ENCODE measurements at regions not wholly inside any gene's neighbourhood (a gene's known extent, or its start where the extent isn't known, plus 50 kb on each side); places are given as distances from the start of the nearest gene placed in this dataset.

DNA sequence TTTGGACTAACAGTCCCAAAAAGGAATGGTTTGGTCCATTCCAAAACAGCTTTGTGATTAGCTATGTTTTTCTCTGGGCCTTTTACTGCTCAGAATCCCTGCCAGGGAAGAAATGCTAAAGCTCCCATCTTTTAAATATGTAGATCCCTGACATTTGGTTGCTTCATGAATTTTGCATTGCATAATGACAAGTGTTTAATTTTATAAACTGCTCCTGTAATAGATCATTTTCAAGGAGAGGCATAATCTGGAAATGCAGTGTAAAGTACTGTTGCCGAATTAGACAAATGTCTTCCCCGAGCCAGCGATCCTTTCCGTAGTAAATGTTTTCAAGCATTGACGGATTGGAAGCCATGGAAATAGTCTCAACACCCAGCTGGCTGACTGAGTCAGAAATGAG lies 291.3 kb upstream of the PRKD1 start:
- Mint-ChIP-seq H3K27me3 (ENCODE audit: low read depth) (no peaks in the 10 kb centered on the region), H3K4me1 (ENCODE audit: low read depth) (no peaks in the 10 kb centered on the region), H3K36me3 (ENCODE audit: low read depth) (no peaks in the 10 kb centered on the region), H3K9me3 (no peaks in the 10 kb centered on the region), H3K4me3 (ENCODE audit: low read depth) (no peak overlapping the region), H3K27ac (no peak overlapping the region)
- no peak for DNase-seq (ENCODE audit: low spot score)
- intact Hi-C loops (cut with micrococcal nuclease), result loop anchor here (10.0 kb wide), 1 partner anchor 1464 kb away; no protein-coding TSS in a partner anchor

DNA sequence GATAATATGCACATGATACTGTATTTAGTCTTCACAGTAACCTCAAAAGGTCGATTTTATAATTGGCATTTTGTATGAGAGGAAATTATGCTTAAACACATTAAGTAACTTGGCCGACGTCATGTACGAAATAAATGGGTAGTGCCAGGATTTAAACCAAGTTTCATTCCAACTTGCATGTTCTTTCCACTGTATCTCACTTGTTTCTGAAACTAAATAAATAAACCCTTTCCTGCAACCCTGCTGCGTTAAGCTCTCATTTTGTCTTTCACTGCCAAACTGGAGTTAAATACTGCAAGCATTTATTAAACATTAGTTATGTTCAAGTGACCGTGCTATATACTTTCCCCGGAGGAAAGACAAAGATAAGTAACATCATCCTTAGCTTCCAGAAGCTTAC lies 293.9 kb upstream of the PRKD1 start:
- Mint-ChIP-seq H3K4me3 (ENCODE audit: low read depth) (no peak overlapping the region), H3K27me3 (ENCODE audit: low read depth) (no peaks in the 10 kb centered on the region), H3K27ac (no peak overlapping the region), H3K9me3 (no peaks in the 10 kb centered on the region), H3K36me3 (ENCODE audit: low read depth) (no peaks in the 10 kb centered on the region), H3K4me1 (ENCODE audit: low read depth) (no peaks in the 10 kb centered on the region)
- no peak for DNase-seq (ENCODE audit: low spot score)
- intact Hi-C loops (cut with micrococcal nuclease), result no loop called here

DNA sequence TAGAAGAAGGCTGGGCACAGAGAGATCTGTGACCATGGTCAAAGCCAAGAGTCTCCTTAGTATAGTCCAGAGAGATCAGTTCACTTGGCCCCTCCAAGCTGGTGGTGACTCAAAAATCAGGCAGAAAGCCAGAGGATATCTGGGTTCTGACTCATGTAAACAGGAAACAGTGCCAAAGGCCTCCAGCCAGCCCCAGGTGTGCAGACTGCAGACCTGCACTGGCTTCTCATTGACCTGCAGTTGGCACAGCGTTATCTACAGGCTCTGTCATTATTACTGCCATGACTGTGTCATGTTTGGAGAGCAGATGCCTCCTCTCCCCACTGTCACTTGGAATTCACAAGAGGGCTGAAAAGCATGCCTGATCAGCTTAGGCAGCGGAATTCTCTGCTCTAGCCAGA lies 295.7 kb upstream of the PRKD1 start:
- DNase-seq (ENCODE audit: low spot score), result no peak
- Mint-ChIP-seq H3K27ac (no peak overlapping the region), H3K27me3 (ENCODE audit: low read depth) (no peaks in the 10 kb centered on the region), H3K36me3 (ENCODE audit: low read depth) (no peaks in the 10 kb centered on the region), H3K4me3 (ENCODE audit: low read depth) (no peak overlapping the region), H3K4me1 (ENCODE audit: low read depth) (no peaks in the 10 kb centered on the region), H3K9me3 (no peaks in the 10 kb centered on the region)
- intact Hi-C loops (cut with micrococcal nuclease), result no loop called here

DNA sequence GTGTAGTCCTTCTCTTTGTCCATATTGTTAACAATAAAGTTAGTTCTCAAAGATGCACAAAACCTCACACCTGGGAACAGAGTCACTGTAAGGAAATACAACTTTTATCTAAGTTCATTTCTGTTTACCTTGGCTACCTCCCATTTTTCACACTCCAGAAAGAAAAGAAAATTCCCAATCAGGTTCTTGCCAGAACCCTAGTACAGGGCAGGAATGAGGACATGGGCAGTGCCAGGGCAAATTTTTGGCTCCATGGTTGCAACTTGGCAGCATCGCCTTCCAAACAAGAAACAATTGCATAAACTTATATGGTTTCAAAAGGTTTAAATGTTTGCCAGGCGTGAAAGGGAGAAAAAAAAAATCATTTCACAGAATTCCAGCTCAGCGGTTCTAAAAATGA lies 296.3 kb upstream of the PRKD1 start:
- Mint-ChIP-seq H3K4me1 (ENCODE audit: low read depth) (no peaks in the 10 kb centered on the region), H3K27me3 (ENCODE audit: low read depth) (no peaks in the 10 kb centered on the region), H3K9me3 (no peaks in the 10 kb centered on the region), H3K27ac (no peak overlapping the region), H3K4me3 (ENCODE audit: low read depth) (no peak overlapping the region), H3K36me3 (ENCODE audit: low read depth) (no peaks in the 10 kb centered on the region)
- intact Hi-C loops (cut with micrococcal nuclease), result no loop called here
- DNase-seq (ENCODE audit: low spot score), result no peak

DNA sequence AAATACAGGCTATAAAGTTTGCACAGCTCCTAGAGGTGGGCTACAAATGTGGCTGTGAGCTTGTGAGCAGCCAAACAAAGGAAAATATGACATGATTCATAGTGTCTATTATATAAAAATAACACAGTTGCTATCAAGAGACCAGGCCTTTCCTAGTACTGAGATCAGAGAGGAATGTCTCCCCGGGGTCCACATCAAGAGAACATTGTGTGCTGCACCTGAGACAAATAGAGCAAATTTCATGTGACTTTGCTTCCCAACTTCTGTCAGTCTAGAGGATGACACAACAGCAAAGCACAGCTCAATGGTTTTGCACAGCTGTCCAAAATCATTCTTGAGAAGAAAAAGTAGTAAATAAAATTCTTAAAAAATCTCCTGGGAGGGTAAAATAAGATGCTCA lies 297.5 kb upstream of the PRKD1 start:
- no peaks in the 10 kb centered on the region for H3K9me3 Mint-ChIP-seq
- H3K4me3 Mint-ChIP-seq (ENCODE audit: low read depth), result no peak overlapping the region
- no peak overlapping the region for H3K27ac Mint-ChIP-seq
- H3K27me3 Mint-ChIP-seq (ENCODE audit: low read depth), result no peaks in the 10 kb centered on the region
- no peaks in the 10 kb centered on the region for H3K36me3 Mint-ChIP-seq (ENCODE audit: low read depth)
- intact Hi-C loops (cut with micrococcal nuclease), result no loop called here
- no peaks in the 10 kb centered on the region for H3K4me1 Mint-ChIP-seq (ENCODE audit: low read depth)
- DNase-seq (ENCODE audit: low spot score), result no peak

DNA sequence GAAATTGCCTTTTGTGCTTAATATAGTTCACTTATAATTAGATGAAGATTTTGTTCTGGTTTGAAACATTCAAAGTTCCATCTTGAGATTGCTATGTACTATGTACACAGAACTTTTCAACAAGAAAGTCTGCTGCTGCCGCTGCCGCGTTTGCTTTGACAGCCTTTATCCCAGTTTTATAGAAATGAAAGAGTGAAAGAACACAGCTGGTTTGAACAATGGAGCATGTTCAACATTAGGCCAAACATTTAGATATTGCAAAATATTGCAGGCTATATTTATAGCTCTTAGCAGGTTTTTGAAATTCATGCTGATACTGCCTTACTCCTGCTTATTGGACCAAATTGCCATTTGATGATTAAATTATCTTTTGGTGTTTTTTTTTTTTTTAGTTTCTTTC lies 299.8 kb upstream of the PRKD1 start:
- no peaks in the 10 kb centered on the region for H3K27me3 Mint-ChIP-seq (ENCODE audit: low read depth)
- no peaks in the 10 kb centered on the region for H3K9me3 Mint-ChIP-seq
- no peak for DNase-seq (ENCODE audit: low spot score)
- H3K27ac Mint-ChIP-seq, result no peak overlapping the region
- no peaks in the 10 kb centered on the region for H3K36me3 Mint-ChIP-seq (ENCODE audit: low read depth)
- intact Hi-C loops (cut with micrococcal nuclease), result no loop called here
- no peak overlapping the region for H3K4me3 Mint-ChIP-seq (ENCODE audit: low read depth)
- H3K4me1 Mint-ChIP-seq (ENCODE audit: low read depth), result no peaks in the 10 kb centered on the region

DNA sequence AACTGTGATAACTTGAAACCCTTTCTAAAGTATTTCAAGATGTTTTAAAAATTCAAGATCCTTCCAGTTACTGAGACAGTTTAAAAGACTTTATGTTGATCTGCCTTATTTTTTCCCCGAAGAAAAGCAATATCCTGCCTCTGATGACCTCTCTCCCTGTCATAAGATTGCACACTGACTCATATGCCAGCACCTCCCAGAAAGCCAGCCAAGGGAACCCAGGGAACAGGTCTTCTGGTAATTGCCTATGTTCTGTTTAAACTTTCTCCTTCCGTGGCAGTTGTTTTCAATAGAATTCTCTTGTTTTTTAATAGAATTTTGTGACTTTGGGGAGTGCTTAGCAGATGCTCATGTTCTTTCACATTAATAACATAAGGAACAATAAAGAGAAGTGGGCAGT lies 300.2 kb upstream of the PRKD1 start:
- intact Hi-C loops (cut with micrococcal nuclease), result no loop called here
- DNase-seq (ENCODE audit: low spot score), result no peak
- H3K9me3 Mint-ChIP-seq, result no peaks in the 10 kb centered on the region
- no peaks in the 10 kb centered on the region for H3K4me1 Mint-ChIP-seq (ENCODE audit: low read depth)
- H3K27ac Mint-ChIP-seq, result no peak overlapping the region
- H3K4me3 Mint-ChIP-seq (ENCODE audit: low read depth), result no peak overlapping the region
- no peaks in the 10 kb centered on the region for H3K36me3 Mint-ChIP-seq (ENCODE audit: low read depth)
- H3K27me3 Mint-ChIP-seq (ENCODE audit: low read depth), result no peaks in the 10 kb centered on the region

DNA sequence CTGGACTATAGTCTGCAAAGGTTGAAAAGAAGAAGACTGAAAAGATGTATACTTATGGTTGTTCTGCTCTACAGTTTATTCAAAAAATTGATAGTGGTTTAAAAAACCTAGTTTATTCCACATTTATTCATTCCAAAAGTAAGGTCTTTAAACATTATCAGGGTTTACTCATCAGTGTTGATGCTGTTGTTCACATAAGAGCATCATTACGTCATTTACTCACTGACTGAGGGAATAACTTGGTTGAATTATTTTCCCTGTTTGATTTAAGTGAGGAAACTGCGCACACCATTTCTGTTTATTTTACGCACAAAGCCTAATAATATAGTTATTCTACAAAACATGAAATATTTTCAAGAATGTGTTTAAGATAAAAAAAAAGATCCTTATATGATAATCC lies 303.1 kb upstream of the PRKD1 start:
- no peaks in the 10 kb centered on the region for H3K27me3 Mint-ChIP-seq (ENCODE audit: low read depth)
- no peaks in the 10 kb centered on the region for H3K4me1 Mint-ChIP-seq (ENCODE audit: low read depth)
- H3K36me3 Mint-ChIP-seq (ENCODE audit: low read depth), result no peaks in the 10 kb centered on the region
- no peak overlapping the region for H3K27ac Mint-ChIP-seq
- no peak overlapping the region for H3K4me3 Mint-ChIP-seq (ENCODE audit: low read depth)
- peaks cover 3% of the 10 kb centered on the region for H3K9me3 Mint-ChIP-seq
- DNase-seq (ENCODE audit: low spot score), result no peak
- intact Hi-C loops (cut with micrococcal nuclease), result no loop called here

DNA sequence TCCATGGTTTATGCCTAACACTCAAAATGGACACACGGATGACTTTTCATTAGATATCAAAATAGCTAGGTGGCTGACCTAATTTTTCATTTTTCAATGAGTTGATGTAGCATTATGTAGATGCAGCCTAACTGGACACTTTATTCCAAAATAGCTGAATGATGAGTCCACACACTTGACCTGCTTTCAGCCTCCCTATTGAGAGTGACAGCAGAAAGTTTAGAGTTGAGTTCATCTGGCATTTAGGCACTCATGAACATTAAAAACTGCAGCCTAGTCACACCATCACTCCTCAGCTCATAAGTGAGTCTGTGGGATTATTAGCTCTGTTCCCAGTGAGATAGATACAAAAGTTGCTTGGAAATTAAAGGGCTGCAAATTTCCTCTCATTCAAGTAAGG lies 307.3 kb upstream of the PRKD1 start:
- H3K4me3 Mint-ChIP-seq (ENCODE audit: low read depth), result no peak overlapping the region
- no peaks in the 10 kb centered on the region for H3K36me3 Mint-ChIP-seq (ENCODE audit: low read depth)
- no peaks in the 10 kb centered on the region for H3K27me3 Mint-ChIP-seq (ENCODE audit: low read depth)
- no peak overlapping the region for H3K27ac Mint-ChIP-seq
- no peak for DNase-seq (ENCODE audit: low spot score)
- peaks cover 3% of the 10 kb centered on the region for H3K9me3 Mint-ChIP-seq
- H3K4me1 Mint-ChIP-seq (ENCODE audit: low read depth), result no peaks in the 10 kb centered on the region
- intact Hi-C loops (cut with micrococcal nuclease), result no loop called here

DNA sequence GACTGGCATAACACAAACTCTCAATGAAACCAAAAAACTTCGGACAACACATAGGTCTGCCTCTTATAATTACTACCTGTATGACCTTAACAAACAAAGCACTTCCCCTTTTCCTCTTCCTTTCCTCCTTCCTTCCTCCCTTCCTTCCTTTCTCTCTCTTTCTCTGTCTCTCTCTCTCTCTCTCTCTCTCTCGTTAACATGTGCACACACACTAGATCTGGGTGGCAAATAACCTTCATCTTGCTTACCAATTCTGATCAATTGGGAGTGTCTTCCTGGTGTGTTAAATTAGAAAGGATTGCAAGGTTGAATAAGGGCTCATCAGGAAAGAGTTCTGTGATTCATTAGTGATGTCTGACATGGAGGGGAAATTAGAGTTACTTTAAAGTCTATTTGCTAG lies 307.8 kb upstream of the PRKD1 start:
- DNase-seq (ENCODE audit: low spot score), result no peak

DNA sequence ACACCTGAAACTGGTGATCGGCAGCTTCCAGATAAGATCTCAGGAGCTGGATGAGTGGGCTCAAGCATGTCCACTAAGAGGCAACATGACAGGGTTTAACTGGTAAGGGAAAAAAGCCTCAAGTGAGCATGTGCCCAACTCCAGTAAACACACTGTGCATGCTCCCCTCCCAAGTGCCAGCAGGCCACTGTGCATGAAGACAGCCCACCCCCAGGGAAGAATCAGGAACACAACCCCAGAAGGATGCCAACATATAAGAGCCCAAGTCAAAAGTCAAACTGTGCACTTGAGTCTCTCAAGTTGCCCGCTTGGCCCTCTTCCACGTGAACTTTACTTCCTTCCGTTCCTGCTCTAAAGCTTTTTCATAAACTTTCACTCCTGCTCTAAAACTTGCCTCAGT lies 311.3 kb upstream of the PRKD1 start:
- H3K4me3 Mint-ChIP-seq (ENCODE audit: low read depth), result no peak overlapping the region
- peaks cover 3% of the 10 kb centered on the region for H3K9me3 Mint-ChIP-seq
- H3K27ac Mint-ChIP-seq, result no peak overlapping the region
- no peak for DNase-seq (ENCODE audit: low spot score)
- intact Hi-C loops (cut with micrococcal nuclease), result no loop called here
- no peaks in the 10 kb centered on the region for H3K4me1 Mint-ChIP-seq (ENCODE audit: low read depth)
- H3K27me3 Mint-ChIP-seq (ENCODE audit: low read depth), result no peaks in the 10 kb centered on the region
- H3K36me3 Mint-ChIP-seq (ENCODE audit: low read depth), result no peaks in the 10 kb centered on the region

More for the DNA sequence above, 307.8 kb upstream of the PRKD1 start:
- intact Hi-C loops (cut with micrococcal nuclease), result no loop called here
- H3K4me3 Mint-ChIP-seq (ENCODE audit: low read depth), result no peak overlapping the region
- no peaks in the 10 kb centered on the region for H3K27me3 Mint-ChIP-seq (ENCODE audit: low read depth)
- no peaks in the 10 kb centered on the region for H3K4me1 Mint-ChIP-seq (ENCODE audit: low read depth)
- H3K9me3 Mint-ChIP-seq, result peaks cover 3% of the 10 kb centered on the region
- H3K27ac Mint-ChIP-seq, result no peak overlapping the region
- no peaks in the 10 kb centered on the region for H3K36me3 Mint-ChIP-seq (ENCODE audit: low read depth)

DNA sequence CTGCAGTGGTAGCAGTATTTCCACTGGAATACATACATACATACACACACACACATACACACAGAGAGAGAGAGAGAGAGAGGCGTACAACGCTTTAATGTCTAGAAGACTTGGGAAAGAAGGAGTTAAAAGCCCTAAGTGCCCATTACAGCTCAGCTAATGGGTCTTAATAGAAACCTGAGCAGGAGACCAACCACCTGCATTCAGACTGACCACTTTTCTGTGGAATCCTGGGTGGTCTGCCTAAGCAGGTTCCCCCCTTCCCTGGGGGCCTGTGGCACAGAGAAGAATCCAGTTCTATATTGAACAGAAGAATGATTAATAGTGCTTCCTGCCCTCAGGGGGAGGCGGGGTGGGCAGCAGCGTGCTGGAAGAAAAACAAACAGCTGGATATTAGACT lies 312.4 kb upstream of the PRKD1 start:
- Mint-ChIP-seq H3K36me3 (ENCODE audit: low read depth) (no peaks in the 10 kb centered on the region), H3K27me3 (ENCODE audit: low read depth) (no peaks in the 10 kb centered on the region), H3K9me3 (peaks cover 3% of the 10 kb centered on the region), H3K27ac (no peak overlapping the region), H3K4me3 (ENCODE audit: low read depth) (no peak overlapping the region), H3K4me1 (ENCODE audit: low read depth) (no peaks in the 10 kb centered on the region)
- no peak for DNase-seq (ENCODE audit: low spot score)
- intact Hi-C loops (cut with micrococcal nuclease), result no loop called here

DNA sequence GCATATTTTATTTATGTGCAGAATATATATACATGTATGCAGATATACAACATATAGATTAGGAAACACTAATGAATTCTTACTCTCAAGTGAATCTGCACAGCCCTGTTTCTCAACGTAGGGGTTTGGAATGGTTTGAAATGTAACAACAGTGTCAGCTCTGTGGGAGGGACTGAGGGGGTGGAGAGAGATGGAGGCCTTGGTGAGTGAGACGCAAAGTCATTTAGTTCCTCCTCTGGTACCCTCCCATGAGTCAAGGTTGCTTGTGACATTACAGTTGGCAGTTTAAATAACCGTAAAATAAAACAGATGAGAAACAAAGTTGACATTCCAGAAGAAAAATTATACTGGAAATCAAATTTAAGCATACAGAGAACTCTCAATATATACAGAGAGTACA lies 313.0 kb upstream of the PRKD1 start:
- Mint-ChIP-seq H3K27ac (no peak overlapping the region), H3K9me3 (peaks cover under 1% of the 10 kb centered on the region), H3K27me3 (ENCODE audit: low read depth) (no peaks in the 10 kb centered on the region), H3K36me3 (ENCODE audit: low read depth) (no peaks in the 10 kb centered on the region), H3K4me3 (ENCODE audit: low read depth) (no peak overlapping the region), H3K4me1 (ENCODE audit: low read depth) (no peaks in the 10 kb centered on the region)
- intact Hi-C loops (cut with micrococcal nuclease), result no loop called here
- no peak for DNase-seq (ENCODE audit: low spot score)

DNA sequence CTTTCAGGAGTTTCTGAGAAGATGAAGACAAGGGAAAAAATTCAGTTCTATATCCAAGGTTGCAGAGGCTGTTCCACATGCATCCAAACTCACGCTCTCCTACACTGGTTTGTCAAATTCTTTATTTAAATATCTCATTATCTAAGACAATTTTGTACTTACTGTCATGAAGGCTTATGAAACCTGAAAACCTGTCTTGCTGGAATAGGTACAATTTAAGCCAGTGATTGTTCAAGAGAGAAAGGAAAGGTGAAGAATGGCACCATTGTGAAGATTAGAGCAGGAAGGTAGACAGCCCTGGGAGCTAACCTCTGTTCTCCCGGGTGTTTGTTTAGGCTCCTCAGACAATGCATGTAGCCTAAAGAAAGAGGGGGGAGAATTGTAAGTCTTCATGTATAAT lies 315.1 kb upstream of the PRKD1 start:
- H3K27ac Mint-ChIP-seq, result no peak overlapping the region
- H3K4me3 Mint-ChIP-seq (ENCODE audit: low read depth), result no peak overlapping the region
- no peaks in the 10 kb centered on the region for H3K36me3 Mint-ChIP-seq (ENCODE audit: low read depth)
- H3K27me3 Mint-ChIP-seq (ENCODE audit: low read depth), result no peaks in the 10 kb centered on the region
- H3K9me3 Mint-ChIP-seq, result no peaks in the 10 kb centered on the region
- no peaks in the 10 kb centered on the region for H3K4me1 Mint-ChIP-seq (ENCODE audit: low read depth)
- no peak for DNase-seq (ENCODE audit: low spot score)
- intact Hi-C loops (cut with micrococcal nuclease), result no loop called here

Measured in activated T-helper 2 cell treated with anti-CD3 and anti-CD28 coated beads, Interferon-gamma antibody, Interleukin-2, Interleukin-4, amounts not matched to agents 10 μg/mL and 5 μg/mL and 100 μg/mL, durations not matched to agents 14 hours and 24 hours and 36 hours (primary cell).